Lower lobe of right lung (tissue), 2 donors: ENCODE measurements at regions not wholly inside any gene's neighbourhood (a gene's known extent, or its start where the extent isn't known, plus 50 kb on each side); places are given as distances from the start of the nearest gene placed in this dataset.

Source experiments
- ATAC-seq, 2 donors: fragments of 200-7000 bp; cut with Tn5 transposase; one replicate each; pipeline ENCODE4 v1.9.1; 2020 to 2022; ENCODE audit warnings: mild to moderate bottlenecking in 2 of 2, moderate library complexity in 2 of 2
- DNase-seq: peaks from one replicate; pipeline ENCODE4 v3.0.0-alpha.2; 2020
- H3K27ac ChIP-seq: fragments of 200-600 bp; one replicate; pipeline ENCODE4 v1.8.0; 2022
- H3K27me3 ChIP-seq: fragments of 200-600 bp; one replicate; pipeline ENCODE4 v1.8.0; 2022; ENCODE audit warnings: low read depth
- H3K36me3 ChIP-seq: fragments of 200-600 bp; one replicate; pipeline ENCODE4 v1.8.0; 2022; ENCODE audit warnings: mild to moderate bottlenecking
- H3K4me1 ChIP-seq: fragments of 200-600 bp; one replicate; pipeline ENCODE4 v1.8.0; 2022
- H3K4me3 ChIP-seq: fragments of 200-600 bp; one replicate; pipeline ENCODE4 v1.8.0; 2022; ENCODE audit warnings: mild to moderate bottlenecking
- H3K9me3 ChIP-seq: fragments of 200-600 bp; one replicate; pipeline ENCODE4 v1.8.0; 2022
- intact Hi-C: fragments of 100-400 bp; cut with DNase I; formaldehyde crosslinking; loops from one replicate; pipeline ENCODE4 v1.11.0; 2022
- TF ChIP-seq, protein P1 (sequence below): fragments of 200-600 bp; IDR thresholded peaks from one replicate; pipeline ENCODE4 v1.8.0; 2022; ENCODE audit warnings: antibody characterized with exemption, mild to moderate bottlenecking
- donor health status: DM: no; HTN: yes; CAD: no; lungs with severe emphysema.

DNA sequence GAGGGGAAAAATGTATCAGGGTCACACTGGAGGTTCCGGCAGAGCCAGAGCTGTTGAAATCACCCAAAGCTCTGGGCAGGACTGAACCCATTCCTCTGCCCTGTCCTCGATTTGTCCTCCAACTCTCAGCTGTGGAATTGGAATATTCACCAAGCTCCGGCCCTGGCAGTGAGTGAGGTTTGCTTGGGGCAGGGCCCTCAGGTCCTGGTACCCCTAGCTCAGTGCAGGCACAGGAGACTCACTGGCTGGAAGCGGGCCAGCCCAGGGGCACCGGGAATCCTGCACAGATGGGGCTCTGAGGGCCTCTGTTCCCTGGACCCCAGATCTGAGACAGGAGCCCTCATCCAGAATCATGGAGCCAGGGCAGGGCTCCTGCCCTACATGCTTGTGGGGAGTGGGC, 1322.3 kb downstream of the UQCRFS1 start:
- ATAC-seq (no peak), DNase-seq (no peak)
- Histone ChIP-seq H3K9me3 (no peaks in the 10 kb centered on the region), H3K36me3 (no peaks in the 10 kb centered on the region), H3K27ac (no peak overlapping the region), H3K4me3 (no peak overlapping the region), H3K4me1 (no peaks in the 10 kb centered on the region), H3K27me3 (no peaks in the 10 kb centered on the region)
- intact Hi-C loops, result no loop called here
- TF ChIP-seq, protein P1, sequence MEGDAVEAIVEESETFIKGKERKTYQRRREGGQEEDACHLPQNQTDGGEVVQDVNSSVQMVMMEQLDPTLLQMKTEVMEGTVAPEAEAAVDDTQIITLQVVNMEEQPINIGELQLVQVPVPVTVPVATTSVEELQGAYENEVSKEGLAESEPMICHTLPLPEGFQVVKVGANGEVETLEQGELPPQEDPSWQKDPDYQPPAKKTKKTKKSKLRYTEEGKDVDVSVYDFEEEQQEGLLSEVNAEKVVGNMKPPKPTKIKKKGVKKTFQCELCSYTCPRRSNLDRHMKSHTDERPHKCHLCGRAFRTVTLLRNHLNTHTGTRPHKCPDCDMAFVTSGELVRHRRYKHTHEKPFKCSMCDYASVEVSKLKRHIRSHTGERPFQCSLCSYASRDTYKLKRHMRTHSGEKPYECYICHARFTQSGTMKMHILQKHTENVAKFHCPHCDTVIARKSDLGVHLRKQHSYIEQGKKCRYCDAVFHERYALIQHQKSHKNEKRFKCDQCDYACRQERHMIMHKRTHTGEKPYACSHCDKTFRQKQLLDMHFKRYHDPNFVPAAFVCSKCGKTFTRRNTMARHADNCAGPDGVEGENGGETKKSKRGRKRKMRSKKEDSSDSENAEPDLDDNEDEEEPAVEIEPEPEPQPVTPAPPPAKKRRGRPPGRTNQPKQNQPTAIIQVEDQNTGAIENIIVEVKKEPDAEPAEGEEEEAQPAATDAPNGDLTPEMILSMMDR, result no peak

DNA sequence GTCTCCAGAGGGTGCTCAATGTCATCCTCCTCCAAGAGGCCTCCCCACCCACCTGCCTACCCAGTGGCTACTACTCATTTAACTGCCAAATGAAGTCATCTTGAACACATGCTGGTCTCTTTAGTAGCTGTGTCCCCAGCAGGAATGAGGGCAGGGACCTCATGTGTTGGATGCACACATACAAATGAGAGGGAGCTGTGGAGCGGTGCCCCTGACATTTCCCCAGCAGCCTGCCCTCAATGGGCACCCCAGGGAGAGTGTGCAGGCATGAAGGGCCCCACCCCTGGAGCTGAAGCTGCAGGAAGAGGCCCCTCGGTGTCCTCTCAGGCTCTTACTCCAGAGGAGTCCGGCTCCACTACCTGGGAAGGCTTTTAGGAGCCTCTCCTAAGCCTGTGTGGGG, 1322.7 kb downstream of the UQCRFS1 start:
- intact Hi-C loops, result no loop called here
- ATAC-seq, result no peak

DNA sequence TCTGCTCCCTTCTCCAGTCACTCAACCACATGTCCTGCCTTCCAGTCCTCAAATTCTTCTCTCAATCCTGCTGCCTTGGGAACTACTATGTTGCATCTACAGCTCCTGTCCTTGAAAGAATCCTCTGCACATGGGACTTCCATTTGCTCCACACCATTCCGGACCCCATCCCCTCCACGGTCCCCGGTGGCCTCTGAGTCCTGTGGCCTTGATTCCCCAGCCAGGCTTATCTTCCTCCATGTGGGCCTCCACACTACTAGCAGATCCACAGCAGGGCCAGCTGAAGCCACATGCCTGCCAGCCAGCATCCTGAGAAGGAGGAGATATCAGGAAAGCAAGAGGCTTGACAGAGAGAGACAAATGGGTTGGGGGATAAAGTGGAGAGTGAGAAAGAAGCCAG, 1323.8 kb downstream of the UQCRFS1 start:
- no peak for ATAC-seq
- intact Hi-C loops, result no loop called here
- TF ChIP-seq, protein P1, result no peak
- Histone ChIP-seq H3K36me3 (no peaks in the 10 kb centered on the region), H3K27ac (no peak overlapping the region), H3K27me3 (no peaks in the 10 kb centered on the region), H3K4me3 (no peak overlapping the region), H3K9me3 (no peaks in the 10 kb centered on the region), H3K4me1 (no peaks in the 10 kb centered on the region)
- no peak for DNase-seq

More for the DNA sequence above, 1322.7 kb downstream of the UQCRFS1 start:
- no peaks in the 10 kb centered on the region for H3K36me3 ChIP-seq
- H3K27ac ChIP-seq, result no peak overlapping the region
- TF ChIP-seq, protein P1, result no peak
- no peaks in the 10 kb centered on the region for H3K9me3 ChIP-seq
- no peak overlapping the region for H3K4me3 ChIP-seq
- no peaks in the 10 kb centered on the region for H3K4me1 ChIP-seq
- no peak for DNase-seq
- no peaks in the 10 kb centered on the region for H3K27me3 ChIP-seq

DNA sequence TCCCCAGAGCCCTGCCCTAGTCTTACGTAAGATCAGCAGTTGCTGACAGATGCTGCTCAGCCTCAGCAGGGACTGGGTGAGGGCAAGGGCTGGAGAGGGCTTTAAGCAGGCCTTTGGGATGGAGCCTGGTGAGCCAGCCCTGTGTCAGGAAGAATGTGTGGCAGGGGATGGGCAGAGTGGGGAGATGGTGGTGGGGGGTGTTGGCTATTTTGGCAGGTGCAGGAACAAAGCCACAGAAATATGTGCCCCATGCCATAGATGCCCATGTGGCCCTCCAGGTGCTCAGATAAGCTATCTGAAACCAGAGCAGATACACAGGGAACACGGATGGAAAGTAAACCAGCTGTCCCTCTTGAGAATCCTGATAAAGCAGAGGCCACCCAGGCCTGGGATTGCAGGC, 1325.0 kb downstream of the UQCRFS1 start:
- intact Hi-C loops, result no loop called here
- H3K27me3 ChIP-seq, result no peaks in the 10 kb centered on the region
- H3K4me3 ChIP-seq, result no peak overlapping the region
- DNase-seq, result no peak
- no peaks in the 10 kb centered on the region for H3K36me3 ChIP-seq
- no peaks in the 10 kb centered on the region for H3K9me3 ChIP-seq
- no peaks in the 10 kb centered on the region for H3K4me1 ChIP-seq
- TF ChIP-seq, protein P1, result no peak
- no peak overlapping the region for H3K27ac ChIP-seq
- ATAC-seq, result no peak

DNA sequence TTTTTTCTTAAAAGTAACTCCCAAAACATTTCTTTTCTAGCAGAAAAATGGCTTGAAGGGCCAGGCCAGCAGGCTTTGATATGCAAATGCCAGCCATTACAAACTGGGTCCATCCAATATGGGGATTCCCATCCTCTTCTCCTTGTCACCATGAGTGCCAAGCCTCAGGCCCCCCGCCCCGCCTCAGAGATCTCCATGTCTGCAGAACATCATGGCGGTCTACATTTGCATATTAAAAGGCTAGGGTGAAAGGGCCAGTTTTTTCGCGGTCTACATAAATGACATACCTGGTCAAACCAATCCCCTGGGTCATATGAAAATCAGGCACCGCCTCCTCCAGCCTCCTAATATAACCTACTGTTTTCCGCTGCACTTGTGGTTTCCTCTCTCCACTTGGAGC, 1327.6 kb downstream of the UQCRFS1 start:
- no peak overlapping the region for H3K4me3 ChIP-seq
- intact Hi-C loops, result no loop called here
- no peaks in the 10 kb centered on the region for H3K27me3 ChIP-seq
- TF ChIP-seq, protein P1, result no peak
- no peak for DNase-seq
- ATAC-seq, result no peak
- H3K27ac ChIP-seq, result no peak overlapping the region
- no peaks in the 10 kb centered on the region for H3K9me3 ChIP-seq
- no peaks in the 10 kb centered on the region for H3K36me3 ChIP-seq
- no peaks in the 10 kb centered on the region for H3K4me1 ChIP-seq

DNA sequence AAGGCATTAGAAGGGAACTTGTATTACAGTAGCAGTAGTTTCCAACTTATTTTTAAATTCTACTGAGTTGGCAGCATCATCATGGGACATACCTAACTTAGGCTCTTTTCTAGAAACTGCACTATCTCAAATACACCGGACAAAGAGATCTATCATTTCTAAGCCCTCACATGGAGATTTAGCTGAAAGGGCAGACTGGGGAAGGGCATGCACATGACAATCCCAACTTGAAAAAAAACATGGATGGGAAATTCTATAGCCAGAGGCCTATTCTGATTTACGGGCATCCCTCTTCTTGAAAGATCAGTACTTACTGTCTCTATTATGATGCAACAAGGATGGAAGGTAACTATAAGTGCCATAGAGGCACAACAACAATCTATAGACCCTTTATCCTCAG, 1328.6 kb downstream of the UQCRFS1 start:
- TF ChIP-seq, protein P1, result no peak
- no peaks in the 10 kb centered on the region for H3K36me3 ChIP-seq
- H3K4me3 ChIP-seq, result no peak overlapping the region
- no peak for ATAC-seq
- no peaks in the 10 kb centered on the region for H3K9me3 ChIP-seq
- H3K27ac ChIP-seq, result no peak overlapping the region
- no peak for DNase-seq
- H3K4me1 ChIP-seq, result no peaks in the 10 kb centered on the region
- no peaks in the 10 kb centered on the region for H3K27me3 ChIP-seq
- intact Hi-C loops, result no loop called here
